GM21723 (cell line): ENCODE measurements at regions not wholly inside any gene's neighbourhood (a gene's known extent, or its start where the extent isn't known, plus 50 kb on each side); places are given as distances from the start of the nearest gene placed in this dataset.
A peak's percentile ranks its signal among the peaks of the same experiment; 100 is the strongest.
"Not testable (repeated sequence)": the region's sequence is repeated elsewhere in the genome, so short reads cannot be mapped to it uniquely, and the experiment has no call there.

ENCODE experiments used
- ATAC-seq: cut with Tn5 transposase; IDR thresholded peaks from one replicate; pipeline ENCODE4 v1.9.1; 2021; ENCODE audit warnings: mild to moderate bottlenecking, moderate library complexity; ENCODE audit not compliant: unreplicated experiment

GRCh38 chr9:67708109-67708508, 150.6 kb upstream of the ANKRD20A1 start:
- not testable (repeated sequence) for ATAC-seq

DNA sequence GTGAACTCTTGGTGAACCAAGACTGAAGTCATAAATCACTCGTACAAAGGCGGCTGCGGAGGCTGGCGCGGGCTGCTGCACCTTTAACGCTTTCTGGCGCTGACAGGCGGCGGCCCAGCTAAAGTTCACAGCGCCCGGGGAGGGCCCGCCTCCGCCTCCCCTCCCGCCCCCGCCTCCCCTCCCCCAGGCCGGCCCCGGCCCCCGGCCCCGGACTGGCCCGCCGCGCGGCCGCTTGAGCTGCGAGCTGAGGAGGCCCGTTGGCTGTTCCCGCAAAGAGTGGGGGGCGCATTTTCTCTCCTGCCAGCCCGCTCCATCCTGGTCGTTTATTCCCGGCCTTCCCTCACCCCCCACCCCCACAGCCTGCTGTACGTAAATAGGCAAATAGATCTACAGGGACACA, 147.3 kb upstream of the ANKRD20A1 start:
- not testable (repeated sequence) for ATAC-seq

- ATAC-seq, result not testable (repeated sequence)
These were observed 146.8 kb upstream of the ANKRD20A1 start for GRCh38 chr9:67711931-67712330.

DNA sequence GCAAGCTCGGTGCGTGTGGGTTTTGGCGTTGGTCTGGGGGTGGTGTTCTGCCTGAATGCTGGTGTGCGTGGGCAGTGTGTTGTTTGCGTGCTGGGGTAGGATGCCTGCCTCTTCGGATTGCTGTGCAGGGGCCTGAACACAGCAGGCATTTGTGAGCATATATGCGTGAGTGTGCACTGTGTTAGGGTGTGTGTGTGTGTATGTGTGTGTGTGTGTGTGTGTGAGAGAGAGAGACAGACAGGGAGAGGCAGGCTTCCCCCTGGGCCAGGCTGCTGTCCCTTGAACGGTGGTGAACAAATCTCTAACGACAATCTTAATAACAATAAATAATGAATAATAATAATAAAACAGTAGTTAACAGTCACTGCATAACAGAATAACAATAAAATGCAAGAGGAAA, 145.8 kb upstream of the ANKRD20A1 start:
- ATAC-seq, result not testable (repeated sequence)

GRCh38 chr9:67717830-67718388, 140.8 kb upstream of the ANKRD20A1 start:
- not testable (repeated sequence) for ATAC-seq

GRCh38 chr9:67720491-67720890, 138.2 kb upstream of the ANKRD20A1 start:
- not testable (repeated sequence) for ATAC-seq

DNA sequence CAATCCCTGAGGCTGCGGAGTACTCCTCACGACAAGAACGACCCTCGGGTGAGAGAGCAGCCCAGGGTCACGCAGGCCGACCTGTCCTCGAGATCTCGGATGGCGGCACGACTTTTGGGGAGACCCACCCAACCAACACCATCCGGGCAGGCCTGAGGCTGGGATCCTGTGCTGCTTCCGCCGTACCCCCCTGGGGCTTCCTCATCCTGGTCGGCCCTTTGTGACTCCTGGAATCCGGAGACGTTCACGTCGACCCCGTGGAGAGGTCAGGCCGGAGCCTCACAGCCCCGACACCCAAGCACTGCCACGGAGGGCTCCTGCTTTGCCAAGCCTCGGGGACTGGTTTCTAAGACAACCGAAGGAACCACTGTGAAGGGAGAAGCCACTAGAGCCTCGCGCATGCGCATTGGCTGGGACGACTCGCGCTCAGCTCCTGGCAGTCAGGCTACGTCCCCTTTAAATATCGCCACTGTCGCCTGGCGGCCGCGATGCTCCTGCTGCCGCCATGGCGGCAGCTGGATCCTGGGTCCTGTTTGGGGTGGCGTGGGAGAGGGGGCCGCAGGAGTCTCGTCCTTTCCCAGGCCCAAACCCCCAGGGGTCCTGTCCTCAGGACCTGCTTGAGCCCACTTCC, 136.2 kb upstream of the ANKRD20A1 start:
- peak; percentile 78 for ATAC-seq

DNA sequence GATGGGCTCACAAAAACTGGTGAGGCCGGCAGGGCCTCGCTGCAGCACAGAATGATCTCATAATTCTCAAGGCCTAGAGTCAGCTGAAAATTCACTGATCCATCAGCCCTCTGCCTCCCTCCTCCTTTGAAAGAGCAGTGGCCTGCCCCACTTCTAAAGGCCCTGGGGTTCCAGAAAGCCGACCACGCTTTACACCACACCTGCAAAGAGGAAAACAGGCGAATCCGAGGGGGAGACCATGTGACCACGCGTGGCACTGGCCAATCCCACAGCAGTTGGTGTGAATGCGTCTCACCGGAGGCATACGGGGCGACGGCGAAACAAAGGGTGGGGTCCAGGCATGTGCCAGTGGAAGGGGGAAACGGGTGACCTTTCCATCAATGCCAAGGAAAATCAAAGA, 135.5 kb upstream of the ANKRD20A1 start:
- ATAC-seq, result peak; percentile 47

GRCh38 chr9:67724885-67725284, 133.8 kb upstream of the ANKRD20A1 start:
- ATAC-seq, result not testable (repeated sequence)

GRCh38 chr9:67726213-67726988, 132.3 kb upstream of the ANKRD20A1 start:
- ATAC-seq, result peak; percentile 60

GRCh38 chr9:67763133-67763532, 95.6 kb upstream of the ANKRD20A1 start:
- ATAC-seq, result not testable (repeated sequence)

GRCh38 chr9:67771807-67772206, 86.9 kb upstream of the ANKRD20A1 start:
- not testable (repeated sequence) for ATAC-seq

- not testable (repeated sequence) for ATAC-seq
These were observed 58.6 kb upstream of the ANKRD20A1 start for GRCh38 chr9:67800170-67800569.
